ENCODE measurements at regions not wholly inside any gene's neighbourhood (a gene's known extent, or its start where the extent isn't known, plus 50 kb on each side); places are given as distances from the start of the nearest gene placed in this dataset.

- TF ChIP-seq CTCF (IDR thresholded peaks at IDR 0.05): no peak
- no peak for TF ChIP-seq POLR2AphosphoS5 (IDR thresholded peaks at IDR 0.05; ENCODE audit: insufficient read depth in 1 of 2, low read depth in 1 of 2)
Measured at GRCh38 chr2:125259451-125259850, 1234.4 kb downstream of the CNTNAP5 start.
